ENCODE measurements at regions not wholly inside any gene's neighbourhood (a gene's known extent, or its start where the extent isn't known, plus 50 kb on each side); places are given as distances from the start of the nearest gene placed in this dataset.

GRCh38 chr5:169448826-169449225, 134.7 kb upstream of the SPDL1 start (continued):
- TF ChIP-seq, protein P1, sequence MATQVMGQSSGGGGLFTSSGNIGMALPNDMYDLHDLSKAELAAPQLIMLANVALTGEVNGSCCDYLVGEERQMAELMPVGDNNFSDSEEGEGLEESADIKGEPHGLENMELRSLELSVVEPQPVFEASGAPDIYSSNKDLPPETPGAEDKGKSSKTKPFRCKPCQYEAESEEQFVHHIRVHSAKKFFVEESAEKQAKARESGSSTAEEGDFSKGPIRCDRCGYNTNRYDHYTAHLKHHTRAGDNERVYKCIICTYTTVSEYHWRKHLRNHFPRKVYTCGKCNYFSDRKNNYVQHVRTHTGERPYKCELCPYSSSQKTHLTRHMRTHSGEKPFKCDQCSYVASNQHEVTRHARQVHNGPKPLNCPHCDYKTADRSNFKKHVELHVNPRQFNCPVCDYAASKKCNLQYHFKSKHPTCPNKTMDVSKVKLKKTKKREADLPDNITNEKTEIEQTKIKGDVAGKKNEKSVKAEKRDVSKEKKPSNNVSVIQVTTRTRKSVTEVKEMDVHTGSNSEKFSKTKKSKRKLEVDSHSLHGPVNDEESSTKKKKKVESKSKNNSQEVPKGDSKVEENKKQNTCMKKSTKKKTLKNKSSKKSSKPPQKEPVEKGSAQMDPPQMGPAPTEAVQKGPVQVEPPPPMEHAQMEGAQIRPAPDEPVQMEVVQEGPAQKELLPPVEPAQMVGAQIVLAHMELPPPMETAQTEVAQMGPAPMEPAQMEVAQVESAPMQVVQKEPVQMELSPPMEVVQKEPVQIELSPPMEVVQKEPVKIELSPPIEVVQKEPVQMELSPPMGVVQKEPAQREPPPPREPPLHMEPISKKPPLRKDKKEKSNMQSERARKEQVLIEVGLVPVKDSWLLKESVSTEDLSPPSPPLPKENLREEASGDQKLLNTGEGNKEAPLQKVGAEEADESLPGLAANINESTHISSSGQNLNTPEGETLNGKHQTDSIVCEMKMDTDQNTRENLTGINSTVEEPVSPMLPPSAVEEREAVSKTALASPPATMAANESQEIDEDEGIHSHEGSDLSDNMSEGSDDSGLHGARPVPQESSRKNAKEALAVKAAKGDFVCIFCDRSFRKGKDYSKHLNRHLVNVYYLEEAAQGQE (IDR thresholded peaks at IDR 0.05; ENCODE audit: low read depth), result no peak
- TF ChIP-seq ELF1 (IDR thresholded peaks at IDR 0.05; ENCODE audit: borderline replicate concordance, low read depth) (no peak), EGR1 (IDR thresholded peaks at IDR 0.05; ENCODE audit: low read depth) (no peak), EZH2 (IDR thresholded peaks at IDR 0.05) (no peak), EZH2phosphoT487 (IDR thresholded peaks at IDR 0.05; ENCODE audit: borderline replicate concordance) (no peak), RAD21 (IDR thresholded peaks at IDR 0.05; ENCODE audit: low read depth) (no peak), ZNF274 (IDR thresholded peaks at IDR 0.05; ENCODE audit: low read depth, low read length) (no peak), ATF3 (IDR thresholded peaks at IDR 0.05) (no peak)

GRCh38 chr5:169445191-169445590, 138.4 kb upstream of the SPDL1 start:
- TF ChIP-seq MAX (IDR thresholded peaks at IDR 0.05) (no peak), ATF3 (IDR thresholded peaks at IDR 0.05) (no peak), EZH2 (IDR thresholded peaks at IDR 0.05) (no peak), EZH2phosphoT487 (IDR thresholded peaks at IDR 0.05; ENCODE audit: borderline replicate concordance) (no peak)
- no peaks in the 10 kb centered on the region for H3K4me1 ChIP-seq (ENCODE audit: control insufficient read depth in 1 of 2, insufficient read depth in 2 of 2, low read length in 2 of 2)
- CTCF ChIA-PET, result no interaction called here
- H2AFZ ChIP-seq (ENCODE audit: low read depth, low read length, poor library complexity, severe bottlenecking), result no peak overlapping the region
- POLR2A ChIA-PET, result no interaction called here
- DNase-seq (ENCODE audit: low read depth, low spot score), result no peak
- H3K27me3 ChIP-seq (ENCODE audit: insufficient read depth, low read length), result peaks cover 12% of the 10 kb centered on the region
- intact Hi-C loops (cut with micrococcal nuclease), result no loop called here
- H3K4me3 ChIP-seq (replicated peaks in 1 of 2; ENCODE audit: low read depth in 1 of 2, low read length in 2 of 2), result no peak overlapping the region
- RAD21 ChIA-PET (ENCODE audit: low non-redundant PET in 1 of 2, low total read pairs in 2 of 2, uncharacterized antibody in 2 of 2, unreplicated experiment in 2 of 2), result no interaction called here
- no peaks in the 10 kb centered on the region for H4K20me1 ChIP-seq (ENCODE audit: insufficient read depth)
- H3K27ac ChIP-seq (ENCODE audit: low read depth, low read length), result no peak overlapping the region
- no TSS peak for BruUV-seq (replicated peaks)
- H3K79me2 ChIP-seq (ENCODE audit: insufficient read depth, low read length), result no peaks in the 10 kb centered on the region
- no peak overlapping the region for H3K4me2 ChIP-seq (ENCODE audit: low read length)
- no peaks in the 10 kb centered on the region for H3K36me3 ChIP-seq (ENCODE audit: control insufficient read depth in 1 of 2, insufficient read depth in 2 of 2, low read length in 2 of 2)
- H3K9me3 ChIP-seq (ENCODE audit: control insufficient read depth in 1 of 2, insufficient read depth in 1 of 2, low read depth in 1 of 2, low read length in 2 of 2), result no peaks in the 10 kb centered on the region
- ATAC-seq, result no peak
- H3K9ac ChIP-seq (ENCODE audit: low read length), result no peak overlapping the region
- no peaks in the 10 kb centered on the region for H3K9me2 ChIP-seq (ENCODE audit: insufficient read depth)

Data from HCT116 (cell line).